ENCODE measurements at regions not wholly inside any gene's neighbourhood (a gene's known extent, or its start where the extent isn't known, plus 50 kb on each side); places are given as distances from the start of the nearest gene placed in this dataset.
"Not testable (repeated sequence)": the region's sequence is repeated elsewhere in the genome, so short reads cannot be mapped to it uniquely, and the experiment has no call there.

- DNase-seq = no peak
Measured at GRCh38 chr2:140178234-140178633, 1398.0 kb upstream of the NXPH2 start.

- no peak for DNase-seq
Measured at GRCh38 chr2:140177086-140177485, 1396.9 kb upstream of the NXPH2 start.

- DNase-seq = no peak
Measured at GRCh38 chr2:140173790-140174189, 1393.6 kb upstream of the NXPH2 start.

GRCh38 chr2:140164449-140164848 lies 1384.3 kb upstream of the NXPH2 start:
- DNase-seq = no peak

- no peak for DNase-seq
Measured at GRCh38 chr2:140158259-140158658, 1378.1 kb upstream of the NXPH2 start.

- no peak for DNase-seq
Measured at GRCh38 chr2:140157816-140158215, 1377.6 kb upstream of the NXPH2 start.

GRCh38 chr2:140154706-140155105 lies 1374.5 kb upstream of the NXPH2 start:
- no peak for DNase-seq

- no peak for DNase-seq
Measured at GRCh38 chr2:140154271-140154670, 1374.1 kb upstream of the NXPH2 start.

- DNase-seq = no peak
Measured at GRCh38 chr2:140144611-140145010, 1364.4 kb upstream of the NXPH2 start.

GRCh38 chr2:140138736-140139135 lies 1358.5 kb upstream of the NXPH2 start:
- no peak for DNase-seq

- no peak for DNase-seq
Measured at GRCh38 chr2:140136861-140137260, 1356.7 kb upstream of the NXPH2 start.

- DNase-seq = no peak
Measured at GRCh38 chr2:140136366-140136765, 1356.2 kb upstream of the NXPH2 start.

GRCh38 chr2:140128909-140129308 lies 1348.7 kb upstream of the NXPH2 start:
- no peak for DNase-seq

- DNase-seq = no peak
Measured at GRCh38 chr2:140122001-140122400, 1341.8 kb upstream of the NXPH2 start.

- DNase-seq = no peak
Measured at GRCh38 chr2:140117386-140117785, 1337.2 kb upstream of the NXPH2 start.

- no peak for DNase-seq
Measured at GRCh38 chr2:140108706-140109475, 1328.7 kb upstream of the NXPH2 start.

- DNase-seq = no peak
Measured at GRCh38 chr2:140091926-140092325, 1311.7 kb upstream of the NXPH2 start.

GRCh38 chr2:140086964-140087363 lies 1306.8 kb upstream of the NXPH2 start:
- DNase-seq = no peak

GRCh38 chr2:140085674-140086073 lies 1305.5 kb upstream of the NXPH2 start:
- DNase-seq = no peak

- no peak for DNase-seq
Measured at GRCh38 chr2:140079038-140079437, 1298.8 kb upstream of the NXPH2 start.

GRCh38 chr2:140076164-140076563 lies 1296.0 kb upstream of the NXPH2 start:
- DNase-seq = no peak

- DNase-seq = not testable (repeated sequence)
Measured at GRCh38 chr2:140073763-140074162, 1293.6 kb upstream of the NXPH2 start.

GRCh38 chr2:140067661-140068060 lies 1287.5 kb upstream of the NXPH2 start:
- no peak for DNase-seq

GRCh38 chr2:140064243-140064642 lies 1284.1 kb upstream of the NXPH2 start:
- no peak for DNase-seq

GRCh38 chr2:140063356-140063755 lies 1283.2 kb upstream of the NXPH2 start:
- no peak for DNase-seq
